Activated T-cell treated with anti-CD3 and anti-CD28 coated beads, Interleukin-2, amount 50 U/mL, for 72 hours (primary cell): ENCODE measurements at regions not wholly inside any gene's neighbourhood (a gene's known extent, or its start where the extent isn't known, plus 50 kb on each side); places are given as distances from the start of the nearest gene placed in this dataset.
"Not testable (repeated sequence)": the region's sequence is repeated elsewhere in the genome, so short reads cannot be mapped to it uniquely, and the experiment has no call there.

Experiments used
- ATAC-seq, 2 donors: fragments of 150-1000 bp; cut with Tn5 transposase; replicated peaks in 1 of 2; 2 replicates each; pipeline ENCODE4 v1.10.0; 2021; ENCODE audit warnings: moderate library complexity in 2 of 2, mild to moderate bottlenecking in 1 of 2
- DNase-seq, 2 donors: peaks; one replicate each; pipeline ENCODE4 v3.0.0; 2021 to 2022; ENCODE audit warnings: mixed read lengths in 1 of 2
- H3K27ac Mint-ChIP-seq: one replicate; pipeline ENCODE4 v1.8.0; 2022; ENCODE audit warnings: mild to moderate bottlenecking, moderate library complexity, mixed read lengths
- H3K27me3 Mint-ChIP-seq: one replicate; pipeline ENCODE4 v1.8.0; 2022; ENCODE audit warnings: low read depth, mixed read lengths
- H3K36me3 Mint-ChIP-seq, 2 donors: one replicate each; pipeline ENCODE4 v1.8.0; 2022; ENCODE audit warnings: mixed read lengths in 2 of 2, mild to moderate bottlenecking in 1 of 2; ENCODE audit not compliant: insufficient read depth in 2 of 2
- H3K4me1 Mint-ChIP-seq: one replicate; pipeline ENCODE4 v1.8.0; 2022; ENCODE audit warnings: low read depth, mixed read lengths
- H3K4me3 Mint-ChIP-seq, 2 donors: one replicate each; pipeline ENCODE4 v1.8.0; 2022; ENCODE audit warnings: mild to moderate bottlenecking in 2 of 2, mixed read lengths in 2 of 2, moderate library complexity in 2 of 2
- H3K9me3 Mint-ChIP-seq, 2 donors: one replicate each; pipeline ENCODE4 v1.8.0; 2022; ENCODE audit warnings: mixed read lengths in 2 of 2

GRCh38 chrX:9378980-9379696 is 85.7 kb upstream of the TBL1X start:
- H3K36me3 Mint-ChIP-seq, result peaks cover 0 to 2% of the 10 kb centered on the region in 2 donors
- peaks cover 6% of the 10 kb centered on the region for H3K4me1 Mint-ChIP-seq
- peaks cover 3 to 4% of the 10 kb centered on the region in 2 donors for H3K9me3 Mint-ChIP-seq
- no peak overlapping the region for H3K27ac Mint-ChIP-seq
- no peaks in the 10 kb centered on the region for H3K27me3 Mint-ChIP-seq
- ATAC-seq (peak in 1 of 2 donors; percentile 39), DNase-seq (no peak)
- H3K4me3 Mint-ChIP-seq, result no peak overlapping the region

- Mint-ChIP-seq H3K27ac (no peak overlapping the region), H3K4me1 (peaks cover 6% of the 10 kb centered on the region), H3K36me3 (peaks cover 0 to 2% of the 10 kb centered on the region in 2 donors), H3K4me3 (no peak overlapping the region), H3K27me3 (no peaks in the 10 kb centered on the region), H3K9me3 (peaks cover 3 to 4% of the 10 kb centered on the region in 2 donors)
- ATAC-seq (no peak), DNase-seq (no peak)
These were observed 84.9 kb upstream of the TBL1X start for GRCh38 chrX:9379697-9380551.

GRCh38 chrX:9383655-9384054 is 81.2 kb upstream of the TBL1X start:
- DNase-seq (no peak), ATAC-seq (no peak)
- Mint-ChIP-seq H3K9me3 (peaks cover 0 to 2% of the 10 kb centered on the region in 2 donors), H3K27me3 (no peaks in the 10 kb centered on the region), H3K4me1 (peaks cover 6% of the 10 kb centered on the region), H3K4me3 (no peak overlapping the region), H3K36me3 (peaks cover 0 to 2% of the 10 kb centered on the region in 2 donors), H3K27ac (no peak overlapping the region)

- Mint-ChIP-seq H3K36me3 (no peaks in the 10 kb centered on the region), H3K4me3 (no peak overlapping the region), H3K4me1 (no peaks in the 10 kb centered on the region), H3K9me3 (no peaks in the 10 kb centered on the region), H3K27me3 (no peaks in the 10 kb centered on the region), H3K27ac (no peak overlapping the region)
- DNase-seq, result no peak
- no peak for ATAC-seq
These were observed 76.4 kb upstream of the TBL1X start for GRCh38 chrX:9388450-9388849.

- ATAC-seq, result no peak
These were observed 74.7 kb upstream of the TBL1X start for GRCh38 chrX:9390121-9390520.

GRCh38 chrX:9390693-9391368 is 74.0 kb upstream of the TBL1X start:
- H3K9me3 Mint-ChIP-seq, result no peaks in the 10 kb centered on the region
- H3K4me3 Mint-ChIP-seq, result no peak overlapping the region
- no peaks in the 10 kb centered on the region for H3K4me1 Mint-ChIP-seq
- H3K27ac Mint-ChIP-seq, result no peak overlapping the region
- H3K27me3 Mint-ChIP-seq, result no peaks in the 10 kb centered on the region
- H3K36me3 Mint-ChIP-seq, result no peaks in the 10 kb centered on the region
- DNase-seq (no peak), ATAC-seq (no peak)

More at GRCh38 chrX:9390121-9390520, 74.7 kb upstream of the TBL1X start:
- H3K4me1 Mint-ChIP-seq, result no peaks in the 10 kb centered on the region
- H3K27ac Mint-ChIP-seq, result no peak overlapping the region
- DNase-seq, result no peak
- no peaks in the 10 kb centered on the region for H3K36me3 Mint-ChIP-seq
- no peak overlapping the region for H3K4me3 Mint-ChIP-seq
- no peaks in the 10 kb centered on the region for H3K27me3 Mint-ChIP-seq
- no peaks in the 10 kb centered on the region for H3K9me3 Mint-ChIP-seq

GRCh38 chrX:9392445-9392844 is 72.4 kb upstream of the TBL1X start:
- no peak for ATAC-seq
- DNase-seq, result no peak
- no peak overlapping the region for H3K4me3 Mint-ChIP-seq
- H3K9me3 Mint-ChIP-seq, result no peaks in the 10 kb centered on the region
- no peaks in the 10 kb centered on the region for H3K36me3 Mint-ChIP-seq
- no peak overlapping the region for H3K27ac Mint-ChIP-seq
- no peaks in the 10 kb centered on the region for H3K27me3 Mint-ChIP-seq
- no peaks in the 10 kb centered on the region for H3K4me1 Mint-ChIP-seq

- ATAC-seq (no peak), DNase-seq (no peak)
- H3K4me3 Mint-ChIP-seq, result no peak overlapping the region
- no peaks in the 10 kb centered on the region for H3K27me3 Mint-ChIP-seq
- no peaks in the 10 kb centered on the region for H3K36me3 Mint-ChIP-seq
- H3K27ac Mint-ChIP-seq, result no peak overlapping the region
- no peaks in the 10 kb centered on the region for H3K4me1 Mint-ChIP-seq
- H3K9me3 Mint-ChIP-seq, result no peaks in the 10 kb centered on the region
These were observed 71.3 kb upstream of the TBL1X start for GRCh38 chrX:9393571-9393970.

GRCh38 chrX:9394212-9394611 is 70.6 kb upstream of the TBL1X start:
- Mint-ChIP-seq H3K27ac (no peak overlapping the region), H3K9me3 (no peaks in the 10 kb centered on the region), H3K4me3 (no peak overlapping the region), H3K4me1 (no peaks in the 10 kb centered on the region), H3K36me3 (no peaks in the 10 kb centered on the region), H3K27me3 (no peaks in the 10 kb centered on the region)
- ATAC-seq (no peak), DNase-seq (no peak)

GRCh38 chrX:9396930-9397329 is 67.9 kb upstream of the TBL1X start:
- Mint-ChIP-seq H3K36me3 (no peaks in the 10 kb centered on the region), H3K9me3 (no peaks in the 10 kb centered on the region), H3K27me3 (no peaks in the 10 kb centered on the region), H3K27ac (no peak overlapping the region), H3K4me1 (no peaks in the 10 kb centered on the region), H3K4me3 (no peak overlapping the region)
- DNase-seq (no peak), ATAC-seq (no peak)

GRCh38 chrX:9401051-9401450 is 63.8 kb upstream of the TBL1X start:
- Mint-ChIP-seq H3K4me3 (no peak overlapping the region), H3K27me3 (no peaks in the 10 kb centered on the region), H3K4me1 (no peaks in the 10 kb centered on the region), H3K36me3 (no peaks in the 10 kb centered on the region), H3K27ac (no peak overlapping the region), H3K9me3 (no peaks in the 10 kb centered on the region)
- ATAC-seq, result no peak
- DNase-seq, result no peak

GRCh38 chrX:9403374-9403773 is 61.5 kb upstream of the TBL1X start:
- Mint-ChIP-seq H3K4me1 (no peaks in the 10 kb centered on the region), H3K9me3 (no peaks in the 10 kb centered on the region), H3K36me3 (no peaks in the 10 kb centered on the region), H3K27ac (no peak overlapping the region), H3K27me3 (no peaks in the 10 kb centered on the region), H3K4me3 (no peak overlapping the region)
- ATAC-seq, result no peak
- DNase-seq, result no peak

GRCh38 chrX:9405635-9406034 is 59.2 kb upstream of the TBL1X start:
- H3K27me3 Mint-ChIP-seq, H3K4me3 Mint-ChIP-seq, H3K36me3 Mint-ChIP-seq, H3K4me1 Mint-ChIP-seq, H3K9me3 Mint-ChIP-seq, ATAC-seq, H3K27ac Mint-ChIP-seq: not testable (repeated sequence)
- peak in 1 of 2 donors; percentile 1 for DNase-seq
